GM10248 (cell line): ENCODE measurements at regions not wholly inside any gene's neighbourhood (a gene's known extent, or its start where the extent isn't known, plus 50 kb on each side); places are given as distances from the start of the nearest gene placed in this dataset.
"Not testable (repeated sequence)": the region's sequence is repeated elsewhere in the genome, so short reads cannot be mapped to it uniquely, and the experiment has no call there.

Experiments
- CTCF ChIA-PET: fragments of 300-600 bp; sonication (Branson Sonifier 250); formaldehyde crosslinking; extraction: SDS; loops from one replicate; lab custom pipeline; 2021; ENCODE audit warnings: antibody characterized with exemption; lab: Yijun Ruan, JAX
- POLR2A ChIA-PET: fragments of 350-650 bp; sonication (Branson Sonifier 250); formaldehyde crosslinking; extraction: SDS; loops from one replicate; lab custom pipeline; 2020; ENCODE audit warnings: antibody characterized with exemption; lab: Yijun Ruan, JAX
- DNase-seq: peaks from one replicate; pipeline ENCODE4 v3.0.0; 2012; ENCODE audit errors: extremely low spot score
- CTCF ChIP-seq: IDR thresholded peaks from 2 replicates; pipeline ENCODE4 v1.5.1; 2012; ENCODE audit warnings: mild to moderate bottlenecking, low read depth; ENCODE audit errors: extremely low read depth, missing control alignments, control extremely low read depth

GRCh38 chr5:79886456-79886855 lies 104.6 kb downstream of the MTX3 start:
- TF ChIP-seq CTCF = no peak
- no peak for DNase-seq
- CTCF ChIA-PET = no interaction called here
- POLR2A ChIA-PET = no interaction called here

- CTCF ChIA-PET, DNase-seq, POLR2A ChIA-PET: not testable (repeated sequence)
These were observed 111.2 kb downstream of the MTX3 start for GRCh38 chr5:79879880-79880279.

- ChIA-PET CTCF (interaction anchor here (1.0 to 2.6 kb wide), 8 partner anchors 11 to 430 kb away, joined by 3 to 45 read pairs (median 6); no protein-coding TSS in a partner anchor), POLR2A (no interaction called here)
- TF ChIP-seq CTCF = peak; percentile 38
- peak; percentile 36 for DNase-seq
These were observed 112.2 kb downstream of the MTX3 start for GRCh38 chr5:79878721-79879336.

- CTCF ChIA-PET = interaction anchor here (1.3 to 2.6 kb wide), 7 partner anchors 12 to 218 kb away, joined by 3 to 45 read pairs (median 6); no protein-coding TSS in a partner anchor
- POLR2A ChIA-PET = no interaction called here
- TF ChIP-seq CTCF = no peak
- DNase-seq = no peak
These were observed 112.9 kb downstream of the MTX3 start for GRCh38 chr5:79878136-79878679.

GRCh38 chr5:79876456-79876855 lies 114.6 kb downstream of the MTX3 start:
- POLR2A ChIA-PET = no interaction called here
- no peak for TF ChIP-seq CTCF
- CTCF ChIA-PET = interaction anchor here (0.7 kb wide), 1 partner anchor 207 kb away, joined by 4 read pairs; no protein-coding TSS in a partner anchor
- no peak for DNase-seq

- DNase-seq = no peak
- ChIA-PET POLR2A (no interaction called here), CTCF (interaction anchor here (1.3 to 2.2 kb wide), 2 partner anchors 17 to 209 kb away, joined by 7 to 8 read pairs; no protein-coding TSS in a partner anchor)
- TF ChIP-seq CTCF = no peak
These were observed 115.8 kb downstream of the MTX3 start for GRCh38 chr5:79875230-79875629.

GRCh38 chr5:79873187-79873586 lies 117.9 kb downstream of the MTX3 start:
- ChIA-PET POLR2A (interaction anchor here (0.5 kb wide), 1 partner anchor 247 kb away, joined by 4 read pairs; no protein-coding TSS in a partner anchor), CTCF (interaction anchor here (1.0 to 2.2 kb wide), 3 partner anchors 14 to 210 kb away, joined by 3 to 8 read pairs (median 4); no protein-coding TSS in a partner anchor)
- no peak for TF ChIP-seq CTCF
- no peak for DNase-seq
